Nephron (organoid): ENCODE measurements at regions not wholly inside any gene's neighbourhood (a gene's known extent, or its start where the extent isn't known, plus 50 kb on each side); places are given as distances from the start of the nearest gene placed in this dataset.
"Not testable (repeated sequence)": the region's sequence is repeated elsewhere in the genome, so short reads cannot be mapped to it uniquely, and the experiment has no call there.

ENCODE experiments used
- H3K27ac Mint-ChIP-seq, 3 experiments: 2 replicates each; pipeline ENCODE4 v1.8.0; 2020; ENCODE audit warnings: mixed read lengths in 3 of 3, mild to moderate bottlenecking in 2 of 3, moderate library complexity in 1 of 3
- H3K27me3 Mint-ChIP-seq: 2 replicates; pipeline ENCODE4 v1.8.0; 2021; ENCODE audit warnings: low read depth, mild to moderate bottlenecking, moderate library complexity, mixed read lengths
- H3K36me3 Mint-ChIP-seq: 2 replicates; pipeline ENCODE4 v1.8.0; 2020; ENCODE audit warnings: low read depth, mixed read lengths
- H3K4me1 Mint-ChIP-seq: 2 replicates; pipeline ENCODE4 v1.8.0; 2020; ENCODE audit warnings: mixed read lengths
- H3K4me3 Mint-ChIP-seq, 3 experiments: 2 replicates each; pipeline ENCODE4 v1.8.0; 2020; ENCODE audit warnings: mild to moderate bottlenecking in 3 of 3, mixed read lengths in 3 of 3, moderate library complexity in 2 of 3
- H3K9me3 Mint-ChIP-seq: 2 replicates; pipeline ENCODE4 v1.8.0; 2020; ENCODE audit warnings: mixed read lengths
- TF ChIP-seq, protein P1 (sequence below), 3 experiments: fragments of 200-600 bp; sonication (generic); IDR thresholded peaks; one replicate each; pipeline ENCODE4 v1.5.0; 2021; ENCODE audit warnings: antibody characterized with exemption in 3 of 3; ENCODE audit not compliant: unreplicated experiment in 3 of 3

DNA sequence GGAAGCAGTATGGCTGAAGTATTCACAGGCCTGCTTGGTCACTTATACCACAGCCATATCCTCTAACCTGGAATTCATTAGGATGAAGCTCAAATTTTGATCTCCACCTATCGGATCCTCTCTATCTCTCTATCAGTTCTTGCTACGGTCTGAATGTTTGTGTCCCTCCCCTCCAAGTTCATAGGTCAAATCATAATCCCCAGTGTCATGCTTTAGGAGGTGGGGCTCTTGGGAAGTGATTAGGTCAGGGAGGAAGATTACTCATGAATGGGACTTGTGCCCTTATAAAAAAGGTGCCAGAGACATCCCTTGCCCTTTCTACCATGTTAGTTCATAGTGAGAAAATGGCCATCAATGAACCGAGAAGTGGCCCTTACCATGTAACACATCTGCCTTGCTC is 190.8 kb upstream of the MYLIP start:
- Mint-ChIP-seq H3K27me3 (peaks cover 3% of the 10 kb centered on the region), H3K27ac (no peak overlapping the region), H3K9me3 (peaks cover 34% of the 10 kb centered on the region), H3K4me1 (no peaks in the 10 kb centered on the region), H3K4me3 (no peak overlapping the region), H3K36me3 (no peaks in the 10 kb centered on the region)
- TF ChIP-seq, protein P1, sequence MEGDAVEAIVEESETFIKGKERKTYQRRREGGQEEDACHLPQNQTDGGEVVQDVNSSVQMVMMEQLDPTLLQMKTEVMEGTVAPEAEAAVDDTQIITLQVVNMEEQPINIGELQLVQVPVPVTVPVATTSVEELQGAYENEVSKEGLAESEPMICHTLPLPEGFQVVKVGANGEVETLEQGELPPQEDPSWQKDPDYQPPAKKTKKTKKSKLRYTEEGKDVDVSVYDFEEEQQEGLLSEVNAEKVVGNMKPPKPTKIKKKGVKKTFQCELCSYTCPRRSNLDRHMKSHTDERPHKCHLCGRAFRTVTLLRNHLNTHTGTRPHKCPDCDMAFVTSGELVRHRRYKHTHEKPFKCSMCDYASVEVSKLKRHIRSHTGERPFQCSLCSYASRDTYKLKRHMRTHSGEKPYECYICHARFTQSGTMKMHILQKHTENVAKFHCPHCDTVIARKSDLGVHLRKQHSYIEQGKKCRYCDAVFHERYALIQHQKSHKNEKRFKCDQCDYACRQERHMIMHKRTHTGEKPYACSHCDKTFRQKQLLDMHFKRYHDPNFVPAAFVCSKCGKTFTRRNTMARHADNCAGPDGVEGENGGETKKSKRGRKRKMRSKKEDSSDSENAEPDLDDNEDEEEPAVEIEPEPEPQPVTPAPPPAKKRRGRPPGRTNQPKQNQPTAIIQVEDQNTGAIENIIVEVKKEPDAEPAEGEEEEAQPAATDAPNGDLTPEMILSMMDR (IDR thresholded peaks at IDR 0.05; ENCODE audit: unreplicated experiment in 3 of 3), result no peak

- Mint-ChIP-seq H3K27me3 (peaks cover 3% of the 10 kb centered on the region), H3K36me3 (no peaks in the 10 kb centered on the region), H3K4me1 (no peaks in the 10 kb centered on the region)
Observed at GRCh38 chr6:15937602-15938001, 191.3 kb upstream of the MYLIP start.

DNA sequence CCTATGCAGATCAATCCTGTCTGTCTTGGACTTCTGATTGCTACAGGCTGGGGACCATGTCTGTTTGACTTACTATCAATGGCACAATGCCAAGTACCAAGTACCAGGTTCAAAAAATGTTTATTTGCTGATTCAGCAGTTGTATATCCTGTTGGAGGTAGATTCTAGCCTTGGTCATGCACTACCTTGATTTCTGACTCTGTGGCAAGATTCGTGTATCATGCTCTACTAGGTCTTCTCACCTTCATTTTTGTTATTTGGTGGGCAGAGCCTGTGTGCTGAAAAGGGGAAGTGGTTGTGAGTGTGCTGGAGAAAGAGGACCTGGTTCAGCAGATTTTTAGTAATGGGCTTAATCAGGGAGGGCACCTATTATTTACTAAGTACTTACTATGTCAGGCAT is 192.4 kb upstream of the MYLIP start:
- no peak overlapping the region for H3K4me3 Mint-ChIP-seq
- TF ChIP-seq, protein P1 (IDR thresholded peaks at IDR 0.05; ENCODE audit: unreplicated experiment in 3 of 3), result no peak

More at GRCh38 chr6:15937602-15938001, 191.3 kb upstream of the MYLIP start:
- Mint-ChIP-seq H3K9me3 (peaks cover 36% of the 10 kb centered on the region), H3K27ac (no peak overlapping the region), H3K4me3 (no peak overlapping the region)
- TF ChIP-seq, protein P1 (IDR thresholded peaks at IDR 0.05; ENCODE audit: unreplicated experiment in 3 of 3), result no peak

GRCh38 chr6:15935661-15936060 is 193.2 kb upstream of the MYLIP start:
- TF ChIP-seq, protein P1 (IDR thresholded peaks at IDR 0.05; ENCODE audit: unreplicated experiment in 3 of 3), result no peak
- H3K36me3 Mint-ChIP-seq, result peaks cover 6% of the 10 kb centered on the region
- H3K27me3 Mint-ChIP-seq, result no peaks in the 10 kb centered on the region
- H3K4me3 Mint-ChIP-seq, result no peak overlapping the region
- no peaks in the 10 kb centered on the region for H3K4me1 Mint-ChIP-seq
- H3K27ac Mint-ChIP-seq, result no peak overlapping the region
- peaks cover 47% of the 10 kb centered on the region for H3K9me3 Mint-ChIP-seq

More for the DNA sequence above, 192.4 kb upstream of the MYLIP start:
- Mint-ChIP-seq H3K4me1 (no peaks in the 10 kb centered on the region), H3K9me3 (peaks cover 43% of the 10 kb centered on the region), H3K27ac (no peak overlapping the region), H3K27me3 (peaks cover 3% of the 10 kb centered on the region), H3K36me3 (no peaks in the 10 kb centered on the region)

- H3K27ac Mint-ChIP-seq, H3K4me3 Mint-ChIP-seq: not testable (repeated sequence)
Observed at GRCh38 chr6:15931697-15932096, 197.2 kb upstream of the MYLIP start.

GRCh38 chr6:15930207-15930606 is 198.7 kb upstream of the MYLIP start:
- Mint-ChIP-seq H3K9me3 (peaks cover 43% of the 10 kb centered on the region), H3K4me1 (no peaks in the 10 kb centered on the region), H3K36me3 (peaks cover 6% of the 10 kb centered on the region), H3K27me3 (no peaks in the 10 kb centered on the region), H3K27ac (no peak overlapping the region), H3K4me3 (no peak overlapping the region)
- TF ChIP-seq, protein P1 (IDR thresholded peaks at IDR 0.05; ENCODE audit: unreplicated experiment in 3 of 3), result no peak

More at GRCh38 chr6:15931697-15932096, 197.2 kb upstream of the MYLIP start:
- H3K4me1 Mint-ChIP-seq, H3K27me3 Mint-ChIP-seq, H3K36me3 Mint-ChIP-seq: not testable (repeated sequence)
- peaks cover 47% of the 10 kb centered on the region for H3K9me3 Mint-ChIP-seq
